Activated T-helper 1 cell treated with anti-CD3 and anti-CD28 coated beads, Interleukin-12 subunit alpha, Interleukin-12 subunit beta, Interleukin-2, Interleukin-4 antibody, amounts not matched to agents 30 ng/mL and 10 ng/mL and 1 ng/mL, durations not matched to agents 14 hours and 24 hours and 36 hours (primary cell): ENCODE measurements at regions not wholly inside any gene's neighbourhood (a gene's known extent, or its start where the extent isn't known, plus 50 kb on each side); places are given as distances from the start of the nearest gene placed in this dataset.

ENCODE experiments used
- DNase-seq: peaks from one replicate; pipeline ENCODE4 v3.0.0; 2021; ENCODE audit warnings: low spot score
- H3K27ac Mint-ChIP-seq: one replicate; pipeline ENCODE4 v1.8.0; 2021; ENCODE audit warnings: mild to moderate bottlenecking, mixed read lengths
- H3K27me3 Mint-ChIP-seq: one replicate; pipeline ENCODE4 v1.8.0; 2022; ENCODE audit warnings: mild to moderate bottlenecking, moderate library complexity, mixed read lengths; ENCODE audit not compliant: insufficient read depth
- H3K36me3 Mint-ChIP-seq: one replicate; pipeline ENCODE4 v1.8.0; 2021; ENCODE audit warnings: low read depth, mixed read lengths
- H3K4me1 Mint-ChIP-seq: one replicate; pipeline ENCODE4 v1.8.0; 2021; ENCODE audit warnings: low read depth, mixed read lengths
- H3K4me3 Mint-ChIP-seq: one replicate; pipeline ENCODE4 v1.8.0; 2021; ENCODE audit warnings: mild to moderate bottlenecking, moderate library complexity, mixed read lengths
- H3K9me3 Mint-ChIP-seq: one replicate; pipeline ENCODE4 v1.8.0; 2021; ENCODE audit warnings: mixed read lengths
- intact Hi-C: fragments of 100-400 bp; cut with micrococcal nuclease; formaldehyde crosslinking; loops from one replicate; pipeline ENCODE4 v1.15.1; 2024

DNA sequence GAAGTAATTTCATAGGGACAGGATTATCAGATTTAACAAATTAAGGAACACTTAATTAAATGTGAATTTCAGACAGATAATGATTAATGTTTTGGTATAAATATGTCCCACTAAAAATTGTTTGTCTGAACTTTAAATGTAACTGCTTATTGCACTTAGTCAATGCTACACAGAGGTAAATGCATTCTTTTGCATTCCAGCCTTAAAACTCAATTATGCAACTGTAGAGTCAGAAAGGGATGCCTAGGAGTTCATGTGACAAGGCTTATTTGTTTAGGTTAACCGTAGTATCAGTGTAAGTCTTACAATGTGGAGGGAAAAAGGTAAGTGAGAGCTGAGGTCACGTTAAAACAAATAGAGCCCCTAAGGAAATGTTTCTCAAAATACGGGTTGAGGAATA lies 347.2 kb upstream of the ARGLU1 start:
- Mint-ChIP-seq H3K4me1 (no peaks in the 10 kb centered on the region), H3K36me3 (no peaks in the 10 kb centered on the region), H3K27ac (no peak overlapping the region), H3K27me3 (peaks cover 21% of the 10 kb centered on the region), H3K4me3 (no peak overlapping the region), H3K9me3 (no peaks in the 10 kb centered on the region)
- no peak for DNase-seq
- intact Hi-C loops, result loop anchor here (5.0 to 10.0 kb wide), 2 partner anchors 290 to 348 kb away; partner anchors contain the start of gene ARGLU1

DNA sequence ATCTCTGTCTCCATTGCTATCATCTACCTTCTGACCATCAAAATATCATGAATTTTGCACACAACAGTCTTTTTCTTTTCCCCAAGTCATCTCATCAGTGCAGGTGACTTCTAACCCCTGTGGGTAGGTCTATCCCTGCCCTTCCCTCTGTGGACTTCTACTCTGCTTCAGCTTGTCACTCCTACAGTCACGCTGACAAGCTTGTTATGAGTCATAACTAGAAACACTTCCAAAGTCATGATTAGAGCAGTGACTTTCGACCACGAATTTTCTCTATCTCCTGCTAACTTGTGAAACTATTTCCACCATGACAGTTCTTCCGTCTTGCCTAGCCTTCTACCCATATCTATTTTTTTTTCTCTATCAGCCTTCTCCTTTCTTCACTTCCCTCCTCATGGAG lies 343.7 kb upstream of the ARGLU1 start:
- Mint-ChIP-seq H3K4me1 (no peaks in the 10 kb centered on the region), H3K4me3 (no peak overlapping the region), H3K27ac (no peak overlapping the region), H3K36me3 (no peaks in the 10 kb centered on the region), H3K9me3 (no peaks in the 10 kb centered on the region), H3K27me3 (peaks cover 11% of the 10 kb centered on the region)
- intact Hi-C loops, result loop anchor here (10.0 kb wide), 1 partner anchor 287 kb away; no protein-coding TSS in a partner anchor
- no peak for DNase-seq

DNA sequence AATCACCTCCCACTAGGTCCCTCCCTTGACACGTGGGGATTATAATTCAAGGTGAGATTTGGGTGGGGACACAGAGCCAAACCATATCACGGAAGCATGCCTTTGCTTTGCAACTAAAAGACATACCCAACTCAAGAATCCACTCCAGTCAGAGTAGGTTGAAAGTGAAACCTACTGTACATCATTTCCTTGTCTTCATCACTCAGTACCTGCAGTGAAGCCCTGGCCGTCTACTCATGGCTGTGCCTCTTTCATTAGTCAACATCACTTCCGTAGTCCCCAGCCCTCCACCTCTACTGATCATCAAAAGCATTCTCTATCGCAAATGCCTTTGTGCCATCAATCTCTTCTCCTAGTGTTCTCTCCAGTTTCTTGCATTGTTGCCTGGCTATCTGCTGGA lies 343.1 kb upstream of the ARGLU1 start:
- no peak for DNase-seq
- Mint-ChIP-seq H3K4me1 (no peaks in the 10 kb centered on the region), H3K36me3 (no peaks in the 10 kb centered on the region), H3K4me3 (no peak overlapping the region), H3K27ac (no peak overlapping the region), H3K27me3 (peaks cover 7% of the 10 kb centered on the region), H3K9me3 (no peaks in the 10 kb centered on the region)
- intact Hi-C loops, result loop anchor here (10.0 kb wide), 1 partner anchor 286 kb away; no protein-coding TSS in a partner anchor

DNA sequence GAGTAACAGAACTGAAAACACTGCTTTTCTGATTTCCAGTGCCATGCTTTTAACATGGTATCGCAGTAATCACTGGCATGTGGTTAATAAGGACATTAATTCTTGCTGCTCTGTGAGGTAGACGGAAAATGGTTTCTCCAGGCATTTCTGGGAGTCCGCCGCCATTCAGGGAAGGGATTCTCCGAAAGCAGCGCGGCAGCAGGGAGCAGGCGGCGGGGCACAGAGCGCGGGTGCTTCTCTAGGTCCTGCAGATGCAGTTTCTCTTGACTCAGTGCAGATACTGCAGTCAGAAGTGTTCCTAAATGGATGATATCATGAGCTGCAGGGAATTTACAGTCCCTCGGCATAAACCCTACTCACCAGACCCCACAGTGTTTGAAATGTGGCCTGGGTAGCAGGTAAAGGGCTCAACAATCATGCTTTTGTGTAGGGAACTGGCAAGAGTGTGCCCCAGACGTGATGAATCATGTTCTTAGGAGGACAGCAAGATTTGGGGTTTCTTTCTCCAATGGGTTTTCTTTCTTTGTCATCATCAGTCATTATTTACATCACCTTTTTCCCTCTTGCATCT lies 338.6 kb upstream of the ARGLU1 start:
- Mint-ChIP-seq H3K36me3 (no peaks in the 10 kb centered on the region), H3K27me3 (no peaks in the 10 kb centered on the region), H3K9me3 (no peaks in the 10 kb centered on the region), H3K4me3 (no peak overlapping the region), H3K27ac (no peak overlapping the region), H3K4me1 (no peaks in the 10 kb centered on the region)
- DNase-seq, result no peak
- intact Hi-C loops, result no loop called here

DNA sequence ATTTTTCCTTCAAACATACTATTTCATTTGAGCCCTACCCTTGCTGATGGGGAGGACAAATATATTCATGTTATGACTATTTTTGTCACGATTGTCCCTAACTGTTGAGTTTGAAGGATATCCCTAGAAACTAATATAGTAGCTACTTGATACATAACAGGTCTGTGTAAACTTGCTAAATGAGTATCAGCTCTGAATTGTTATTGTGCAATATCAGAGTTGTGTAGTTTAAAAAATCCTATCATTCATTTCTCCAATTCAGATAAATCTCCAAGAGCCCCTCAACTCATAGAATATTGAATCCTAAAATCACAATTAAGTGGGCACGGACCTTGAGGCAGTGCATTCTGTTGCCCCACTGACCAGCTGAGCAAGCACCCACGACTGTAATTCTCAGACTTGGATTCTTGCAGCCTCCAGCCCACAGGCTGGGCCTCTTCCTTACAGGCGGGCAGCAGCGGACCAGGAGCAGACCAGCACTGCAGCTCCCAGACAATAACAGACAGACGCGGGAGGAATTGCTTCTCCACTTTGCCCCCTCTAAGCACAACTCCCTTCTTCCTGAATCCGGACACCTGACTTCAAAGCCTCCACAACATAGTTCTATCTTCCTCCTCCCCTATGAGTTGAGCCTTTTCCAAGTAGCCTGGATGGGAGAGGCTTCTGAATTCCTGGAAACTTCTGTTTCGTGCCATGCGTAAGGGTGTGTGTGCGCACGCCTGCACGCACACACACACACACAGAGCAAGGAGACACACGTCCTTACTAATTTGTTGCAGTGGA lies 337.6 kb upstream of the ARGLU1 start:
- Mint-ChIP-seq H3K36me3 (no peaks in the 10 kb centered on the region), H3K9me3 (no peaks in the 10 kb centered on the region), H3K4me3 (no peak overlapping the region), H3K27me3 (no peaks in the 10 kb centered on the region), H3K27ac (no peak overlapping the region), H3K4me1 (no peaks in the 10 kb centered on the region)
- no peak for DNase-seq
- intact Hi-C loops, result no loop called here

DNA sequence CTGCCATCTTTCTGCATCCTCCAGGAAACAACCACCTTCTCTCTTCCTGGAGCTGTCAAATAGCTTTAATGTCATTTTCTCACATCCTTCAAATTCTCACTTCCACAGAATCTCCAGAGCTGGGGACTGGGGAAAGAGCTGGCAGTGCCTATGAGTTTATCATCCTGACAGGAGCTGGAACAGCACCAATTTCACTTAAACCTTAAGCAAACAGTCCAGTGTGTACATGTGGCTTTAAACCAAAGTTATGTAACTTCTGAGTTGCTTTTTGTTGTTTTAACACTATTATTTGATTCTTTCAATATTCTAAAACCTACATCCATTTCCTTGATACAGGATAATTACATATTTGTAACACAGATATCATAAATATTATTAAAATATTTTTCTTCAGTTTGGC lies 331.5 kb upstream of the ARGLU1 start:
- Mint-ChIP-seq H3K27ac (no peak overlapping the region), H3K4me1 (no peaks in the 10 kb centered on the region), H3K9me3 (no peaks in the 10 kb centered on the region), H3K4me3 (no peak overlapping the region), H3K36me3 (no peaks in the 10 kb centered on the region), H3K27me3 (no peaks in the 10 kb centered on the region)
- no peak for DNase-seq
- intact Hi-C loops, result no loop called here

DNA sequence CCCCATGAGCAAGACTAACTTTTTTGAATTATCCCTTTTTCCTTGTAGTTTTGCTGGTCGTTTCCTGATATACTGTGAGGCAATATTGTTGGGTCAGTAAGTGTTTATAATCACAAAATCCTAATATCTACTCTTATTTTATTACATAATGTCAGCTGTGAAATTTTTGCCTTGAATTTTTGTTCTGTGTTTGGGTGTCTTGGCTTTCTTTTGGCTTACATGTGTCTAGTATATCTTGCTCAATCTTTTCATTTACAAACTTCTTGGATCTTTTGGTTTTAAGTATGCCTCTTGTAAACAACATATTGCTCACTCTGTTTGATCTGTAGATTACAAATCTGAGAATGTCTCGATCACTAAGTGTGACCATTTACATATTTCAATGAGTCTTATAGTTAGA lies 330.3 kb upstream of the ARGLU1 start:
- Mint-ChIP-seq H3K36me3 (no peaks in the 10 kb centered on the region), H3K27ac (no peak overlapping the region), H3K9me3 (no peaks in the 10 kb centered on the region), H3K4me3 (no peak overlapping the region), H3K27me3 (no peaks in the 10 kb centered on the region), H3K4me1 (no peaks in the 10 kb centered on the region)
- intact Hi-C loops, result no loop called here
- no peak for DNase-seq

DNA sequence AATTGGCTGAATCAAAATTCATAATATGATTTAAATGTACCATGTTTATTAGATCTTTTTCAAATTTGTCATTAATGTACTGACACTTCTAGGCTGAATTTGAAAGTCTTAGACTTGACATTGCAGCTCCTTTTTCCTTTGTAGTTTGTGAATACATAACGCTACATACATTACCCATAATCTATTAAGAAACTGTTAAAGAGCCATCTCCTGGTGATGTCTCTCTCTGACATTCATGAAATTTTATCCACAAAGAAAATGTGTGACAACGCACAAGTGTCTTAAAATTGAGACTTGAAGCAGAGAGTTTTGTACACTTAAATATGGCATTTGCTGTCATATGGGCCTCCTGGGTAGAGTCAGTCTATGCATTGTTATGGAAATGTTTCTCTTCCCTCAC lies 320.2 kb upstream of the ARGLU1 start:
- intact Hi-C loops, result no loop called here
- DNase-seq, result no peak
- Mint-ChIP-seq H3K4me3 (no peak overlapping the region), H3K27ac (no peak overlapping the region), H3K27me3 (no peaks in the 10 kb centered on the region), H3K36me3 (no peaks in the 10 kb centered on the region), H3K9me3 (no peaks in the 10 kb centered on the region), H3K4me1 (no peaks in the 10 kb centered on the region)

DNA sequence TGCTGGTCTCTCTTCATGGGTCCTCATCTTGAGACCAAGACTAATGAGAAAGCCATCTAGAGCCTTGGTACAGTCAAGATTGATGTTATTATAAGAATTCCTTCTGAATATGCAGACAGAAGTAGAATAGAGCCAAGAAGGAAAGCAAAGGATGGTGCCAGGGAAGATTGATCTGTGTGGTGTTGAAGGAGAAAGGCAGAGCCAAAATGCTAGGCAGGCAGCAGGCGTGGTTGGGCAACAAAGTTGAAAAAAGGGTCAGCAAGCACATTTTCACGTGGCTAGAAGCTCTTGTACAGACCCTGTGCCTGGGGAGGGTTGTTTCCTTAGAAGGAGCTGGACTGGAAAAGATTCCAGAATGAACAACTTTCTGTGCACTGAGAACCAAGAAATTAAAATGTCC lies 319.7 kb upstream of the ARGLU1 start:
- Mint-ChIP-seq H3K27me3 (no peaks in the 10 kb centered on the region), H3K27ac (no peak overlapping the region), H3K4me3 (no peak overlapping the region), H3K36me3 (no peaks in the 10 kb centered on the region), H3K4me1 (no peaks in the 10 kb centered on the region), H3K9me3 (no peaks in the 10 kb centered on the region)
- no peak for DNase-seq
- intact Hi-C loops, result no loop called here

DNA sequence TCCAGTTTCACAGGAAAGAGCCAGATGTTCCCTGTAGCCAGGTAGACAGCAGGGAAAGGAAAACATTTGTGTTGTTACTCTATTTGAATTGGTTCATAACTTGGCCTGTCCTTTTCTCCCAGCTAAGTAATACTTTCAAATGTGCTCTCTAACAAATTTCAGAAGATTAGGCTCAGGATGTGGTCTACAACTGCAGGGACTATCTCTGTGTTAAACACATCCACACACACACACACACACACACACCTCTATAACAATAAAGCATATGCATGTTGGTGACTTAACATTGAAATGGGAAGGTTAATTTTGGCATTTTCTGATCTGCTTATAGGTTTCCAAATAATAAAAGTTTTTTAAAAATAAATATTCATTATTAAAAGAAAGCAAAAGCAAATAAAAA lies 316.0 kb upstream of the ARGLU1 start:
- H3K36me3 Mint-ChIP-seq, result no peaks in the 10 kb centered on the region
- no peaks in the 10 kb centered on the region for H3K4me1 Mint-ChIP-seq
- no peak overlapping the region for H3K27ac Mint-ChIP-seq
- no peaks in the 10 kb centered on the region for H3K9me3 Mint-ChIP-seq
- no peak for DNase-seq
- intact Hi-C loops, result no loop called here
- H3K4me3 Mint-ChIP-seq, result no peak overlapping the region
- H3K27me3 Mint-ChIP-seq, result no peaks in the 10 kb centered on the region

DNA sequence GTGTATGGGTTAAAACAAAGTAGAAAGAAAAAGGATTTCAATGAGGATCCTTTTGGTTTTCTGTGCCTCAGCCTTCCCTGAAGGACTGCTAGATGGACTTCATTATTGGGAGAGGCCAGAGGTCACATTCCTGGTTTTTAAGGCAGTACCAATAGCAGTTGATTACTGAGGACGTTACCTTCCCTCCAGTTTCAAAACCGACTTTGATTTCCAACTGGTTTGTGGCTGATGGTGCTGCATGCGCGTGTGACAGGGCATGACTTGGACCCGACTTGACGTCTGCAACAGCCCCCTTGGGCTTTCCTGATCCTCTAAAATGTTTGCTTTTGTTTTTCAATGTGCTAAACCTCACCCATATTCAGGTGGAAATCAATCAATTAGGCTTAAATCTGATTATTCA lies 314.3 kb upstream of the ARGLU1 start:
- no peaks in the 10 kb centered on the region for H3K9me3 Mint-ChIP-seq
- H3K27ac Mint-ChIP-seq, result no peak overlapping the region
- H3K27me3 Mint-ChIP-seq, result no peaks in the 10 kb centered on the region
- no peaks in the 10 kb centered on the region for H3K4me1 Mint-ChIP-seq
- intact Hi-C loops, result no loop called here
- H3K4me3 Mint-ChIP-seq, result no peak overlapping the region
- no peaks in the 10 kb centered on the region for H3K36me3 Mint-ChIP-seq
- DNase-seq, result no peak

DNA sequence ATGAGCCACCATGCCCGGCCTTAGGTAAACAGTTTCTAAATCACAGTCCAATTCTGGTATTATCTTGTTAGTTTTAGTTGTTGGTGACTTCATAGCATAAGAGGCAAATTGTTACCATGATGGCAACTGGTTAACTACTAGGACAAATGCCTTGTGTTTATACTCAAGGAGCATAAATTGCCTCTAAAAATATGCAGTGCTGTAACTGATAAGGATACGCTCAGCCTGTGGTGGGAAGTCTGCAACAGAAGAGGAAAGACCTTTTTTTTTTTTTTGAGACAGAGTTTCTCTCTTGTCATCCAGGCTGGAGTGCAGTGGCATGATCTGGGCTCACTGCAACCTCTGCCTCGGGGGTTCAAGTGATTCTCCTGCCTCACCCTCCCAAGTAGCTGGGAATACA lies 311.9 kb upstream of the ARGLU1 start:
- no peak for DNase-seq
- H3K4me3 Mint-ChIP-seq, result no peak overlapping the region
- H3K27me3 Mint-ChIP-seq, result no peaks in the 10 kb centered on the region
- intact Hi-C loops, result no loop called here
- H3K4me1 Mint-ChIP-seq, result no peaks in the 10 kb centered on the region
- no peaks in the 10 kb centered on the region for H3K36me3 Mint-ChIP-seq
- no peaks in the 10 kb centered on the region for H3K9me3 Mint-ChIP-seq
- no peak overlapping the region for H3K27ac Mint-ChIP-seq

DNA sequence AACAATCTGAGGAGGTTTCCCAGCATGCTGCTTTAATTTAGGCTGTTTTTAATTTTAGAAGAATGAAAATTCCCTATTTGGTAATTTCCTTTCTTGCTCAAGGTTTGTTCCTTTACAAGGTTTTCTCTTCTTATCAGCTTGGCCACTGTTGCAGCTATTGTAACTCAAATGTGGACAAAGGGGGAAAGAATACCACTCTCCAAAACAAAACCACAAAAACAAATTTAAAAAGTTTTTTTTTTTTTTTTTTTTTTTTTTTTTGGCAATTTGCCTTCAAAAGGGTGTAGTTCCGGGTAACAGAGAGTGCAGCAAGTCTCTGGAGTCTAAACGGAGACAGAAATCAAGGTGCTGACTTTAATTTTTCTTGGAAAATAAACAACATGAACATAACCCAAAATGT lies 306.4 kb upstream of the ARGLU1 start:
- Mint-ChIP-seq H3K4me3 (no peak overlapping the region), H3K9me3 (no peaks in the 10 kb centered on the region), H3K27ac (no peak overlapping the region), H3K27me3 (no peaks in the 10 kb centered on the region), H3K36me3 (no peaks in the 10 kb centered on the region), H3K4me1 (no peaks in the 10 kb centered on the region)
- DNase-seq, result no peak
- intact Hi-C loops, result no loop called here

DNA sequence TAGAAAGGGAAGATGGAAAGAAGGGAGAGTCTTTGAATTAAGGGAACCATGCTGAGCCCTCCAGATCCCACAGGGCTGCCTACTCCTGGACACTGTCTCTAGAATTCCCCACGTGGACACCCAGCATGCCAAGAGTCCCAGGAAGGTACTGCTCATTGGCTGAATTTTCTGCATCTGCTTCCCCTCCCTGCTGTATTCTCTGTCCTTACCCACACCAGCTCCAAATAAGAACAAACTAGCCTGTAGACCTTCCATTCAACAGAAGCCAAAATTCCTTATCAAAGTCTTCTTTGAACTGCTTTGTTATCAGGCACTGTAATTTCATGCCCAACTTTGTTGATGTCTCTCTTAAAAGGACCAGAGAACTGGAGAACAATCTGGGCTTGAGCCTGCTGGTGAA lies 305.9 kb upstream of the ARGLU1 start:
- H3K27ac Mint-ChIP-seq, result no peak overlapping the region
- no peak overlapping the region for H3K4me3 Mint-ChIP-seq
- no peak for DNase-seq
- H3K9me3 Mint-ChIP-seq, result no peaks in the 10 kb centered on the region
- no peaks in the 10 kb centered on the region for H3K4me1 Mint-ChIP-seq
- intact Hi-C loops, result no loop called here
- no peaks in the 10 kb centered on the region for H3K36me3 Mint-ChIP-seq
- H3K27me3 Mint-ChIP-seq, result no peaks in the 10 kb centered on the region
